ENCODE measurements at regions not wholly inside any gene's neighbourhood (a gene's known extent, or its start where the extent isn't known, plus 50 kb on each side); places are given as distances from the start of the nearest gene placed in this dataset.
A peak's percentile ranks its signal among the peaks of the same experiment; 100 is the strongest.

GRCh38 chr13:74289861-74290773 is 155.9 kb upstream of the KLF12 start:
- Histone ChIP-seq H3K36me3 (ENCODE audit: insufficient read depth, low read length, poor library complexity, severe bottlenecking) (no peaks in the 10 kb centered on the region), H3K9me3 (ENCODE audit: low read depth, low read length, poor library complexity, severe bottlenecking) (no peaks in the 10 kb centered on the region), H3K4me3 (ENCODE audit: low read depth, low read length, poor library complexity, severe bottlenecking) (no peak overlapping the region), H3K27ac (ENCODE audit: low read depth, low read length, poor library complexity, severe bottlenecking) (no peak overlapping the region), H3K4me1 (ENCODE audit: insufficient read depth, low read length, poor library complexity, severe bottlenecking) (peaks cover 38% of the 10 kb centered on the region), H3K27me3 (replicated peaks; ENCODE audit: insufficient read depth, low read depth, low read length, poor library complexity) (no peaks in the 10 kb centered on the region)
- BruUV-seq (replicated peaks): no TSS peak
- POLR2A ChIA-PET (ENCODE audit: low non-redundant PET): no interaction called here
- DNase-seq (ENCODE audit: low spot score): peak; percentile 57
- TF ChIP-seq CTCF (conservative IDR thresholded peaks at IDR 0.05; ENCODE audit: low read depth, low read length) (no peak), EZH2 (IDR thresholded peaks at IDR 0.05; ENCODE audit: borderline replicate concordance, low read depth, low read length, poor library complexity, severe bottlenecking) (no peak)
- intact Hi-C loops (cut with micrococcal nuclease; ENCODE audit: unreplicated experiment): loop anchor here (10.0 kb wide), 1 partner anchor 535 kb away; no protein-coding TSS in a partner anchor
- CTCF ChIA-PET: no interaction called here

DNA sequence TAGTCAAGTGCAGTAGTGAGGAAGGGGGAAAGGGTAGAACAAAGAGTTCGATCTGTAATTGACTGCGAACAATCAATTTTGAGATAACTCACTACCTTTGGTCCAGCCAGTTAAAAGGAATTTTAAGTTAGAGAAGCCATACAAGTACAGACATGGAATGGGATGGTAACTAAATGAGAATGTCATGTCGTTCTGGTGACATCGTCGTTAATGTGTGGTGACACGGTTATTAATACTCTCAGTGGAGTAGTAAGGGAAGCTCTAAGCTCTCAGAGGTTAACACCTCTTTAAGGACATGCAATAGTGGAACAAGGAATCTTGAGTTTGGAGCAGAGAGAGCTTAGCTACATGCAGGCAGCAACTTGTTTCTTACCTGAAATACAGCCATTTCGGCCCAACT is 154.9 kb upstream of the KLF12 start:
- no peaks in the 10 kb centered on the region for H3K9me3 ChIP-seq (ENCODE audit: low read depth, low read length, poor library complexity, severe bottlenecking)
- no peaks in the 10 kb centered on the region for H3K36me3 ChIP-seq (ENCODE audit: insufficient read depth, low read length, poor library complexity, severe bottlenecking)
- H3K27me3 ChIP-seq (replicated peaks; ENCODE audit: insufficient read depth, low read depth, low read length, poor library complexity): no peaks in the 10 kb centered on the region
- no peak overlapping the region for H3K4me3 ChIP-seq (ENCODE audit: low read depth, low read length, poor library complexity, severe bottlenecking)
- DNase-seq (ENCODE audit: low spot score): no peak
- intact Hi-C loops (cut with micrococcal nuclease; ENCODE audit: unreplicated experiment): loop anchor here (10.0 kb wide), 1 partner anchor 534 kb away; no protein-coding TSS in a partner anchor
- ChIA-PET POLR2A (ENCODE audit: low non-redundant PET) (interaction anchor here (0.6 kb wide), 1 partner anchor 165 kb away, joined by 5 read pairs; no protein-coding TSS in a partner anchor), CTCF (interaction anchor here (0.5 to 0.6 kb wide), 2 partner anchors 77 to 329 kb away, joined by 3 to 4 read pairs; no protein-coding TSS in a partner anchor)
- H3K4me1 ChIP-seq (ENCODE audit: insufficient read depth, low read length, poor library complexity, severe bottlenecking): peaks cover 38% of the 10 kb centered on the region
- TF ChIP-seq CTCF (conservative IDR thresholded peaks at IDR 0.05; ENCODE audit: low read depth, low read length): no peak
- no peak for TF ChIP-seq EZH2 (IDR thresholded peaks at IDR 0.05; ENCODE audit: borderline replicate concordance, low read depth, low read length, poor library complexity, severe bottlenecking)
- no peak overlapping the region for H3K27ac ChIP-seq (ENCODE audit: low read depth, low read length, poor library complexity, severe bottlenecking)
- no TSS peak for BruUV-seq (replicated peaks)

DNA sequence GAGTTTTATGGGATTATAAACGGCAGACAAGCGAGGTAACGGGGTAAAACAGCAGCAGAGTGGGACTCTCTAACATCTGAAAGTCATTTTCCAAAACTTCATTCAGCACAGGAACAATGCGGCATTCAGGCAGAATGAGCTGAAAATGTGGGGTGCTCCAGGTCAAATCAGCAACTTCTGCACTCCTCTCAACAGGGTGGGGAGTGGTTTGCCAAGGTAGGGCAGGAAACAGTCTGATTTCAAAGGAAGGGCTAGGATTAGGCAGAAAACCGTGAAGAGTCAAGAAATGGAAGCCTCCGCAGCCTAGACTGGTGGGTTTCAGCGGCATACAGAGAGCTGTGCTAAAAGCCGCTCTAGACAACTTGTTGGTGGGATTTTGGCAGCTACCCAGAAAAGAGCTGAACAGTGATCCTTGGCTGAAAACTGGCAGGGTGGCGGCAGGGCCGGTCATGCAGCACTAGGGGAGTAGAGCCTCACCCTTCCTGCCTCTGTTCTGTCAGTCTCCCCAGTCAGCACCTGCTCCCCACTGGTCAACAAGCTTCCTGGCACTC is 154.2 kb upstream of the KLF12 start:
- peak; percentile 48 for DNase-seq (ENCODE audit: low spot score)
- Histone ChIP-seq H3K27ac (ENCODE audit: low read depth, low read length, poor library complexity, severe bottlenecking) (peak overlapping the region; percentile 21), H3K4me3 (ENCODE audit: low read depth, low read length, poor library complexity, severe bottlenecking) (peak overlapping the region; percentile 35), H3K9me3 (ENCODE audit: low read depth, low read length, poor library complexity, severe bottlenecking) (no peaks in the 10 kb centered on the region), H3K36me3 (ENCODE audit: insufficient read depth, low read length, poor library complexity, severe bottlenecking) (no peaks in the 10 kb centered on the region), H3K4me1 (ENCODE audit: insufficient read depth, low read length, poor library complexity, severe bottlenecking) (peaks cover 38% of the 10 kb centered on the region), H3K27me3 (replicated peaks; ENCODE audit: insufficient read depth, low read depth, low read length, poor library complexity) (no peaks in the 10 kb centered on the region)
- CTCF ChIA-PET: interaction anchor here (0.6 kb wide), 1 partner anchor 330 kb away, joined by 4 read pairs; no protein-coding TSS in a partner anchor
- intact Hi-C loops (cut with micrococcal nuclease; ENCODE audit: unreplicated experiment): loop anchor here (10.0 kb wide), 1 partner anchor 534 kb away; no protein-coding TSS in a partner anchor
- BruUV-seq (replicated peaks): no TSS peak
- POLR2A ChIA-PET (ENCODE audit: low non-redundant PET): interaction anchor here (0.6 kb wide), 1 partner anchor 166 kb away, joined by 5 read pairs; no protein-coding TSS in a partner anchor
- TF ChIP-seq EZH2 (IDR thresholded peaks at IDR 0.05; ENCODE audit: borderline replicate concordance, low read depth, low read length, poor library complexity, severe bottlenecking) (no peak), CTCF (conservative IDR thresholded peaks at IDR 0.05; ENCODE audit: low read depth, low read length) (no peak)
